Transverse colon (tissue), 4 donors: ENCODE measurements at regions not wholly inside any gene's neighbourhood (a gene's known extent, or its start where the extent isn't known, plus 50 kb on each side); places are given as distances from the start of the nearest gene placed in this dataset.

Experiments
- DNase-seq: peaks from one replicate; pipeline ENCODE4 v3.0.0-alpha.2; 2019
- H3K27ac ChIP-seq, 4 donors: fragments of 200-600 bp; sonication (generic); 2 replicates each; pipeline ENCODE4 v1.5.1; 2016 to 2018; ENCODE audit warnings: inconsistent platforms in 4 of 4
- H3K27me3 ChIP-seq: fragments of 200-600 bp; sonication (generic); 2 replicates; pipeline ENCODE4 v1.5.1; 2017; ENCODE audit warnings: inconsistent platforms
- H3K36me3 ChIP-seq, 4 donors: fragments of 200-600 bp; sonication (generic); 2 replicates each; pipeline ENCODE4 v1.5.1; 2017 to 2019; ENCODE audit warnings: inconsistent platforms in 4 of 4
- H3K4me1 ChIP-seq, 4 donors: fragments of 200-600 bp; sonication (generic); 2 replicates each; pipeline ENCODE4 v1.5.1; 2017 to 2020; ENCODE audit warnings: inconsistent platforms in 4 of 4
- H3K4me3 ChIP-seq, 4 donors: fragments of 200-600 bp; sonication (generic); 1 replicate in 1 of 4; 2 replicates in 3 of 4; pipeline versions ENCODE4 v1.5.1 to v1.6.1; 2017 to 2019; ENCODE audit warnings: inconsistent platforms in 4 of 4
- H3K9me3 ChIP-seq, 2 donors: fragments of 200-600 bp; sonication (generic); 2 replicates each; pipeline ENCODE4 v1.5.1; 2017 to 2019; ENCODE audit warnings: inconsistent platforms in 2 of 2
- CTCF ChIP-seq, 5 experiments: fragments of 200-600 bp in 3 of 5; fragments of 450-650 bp in 2 of 5; sonication (generic) in 3 of 5; IDR thresholded peaks; 1 replicate in 2 of 5; 2 replicates in 3 of 5; pipeline ENCODE4 v1.5.1; 2016 to 2017; ENCODE audit warnings: antibody characterized with exemption in 5 of 5, inconsistent platforms in 3 of 5, mild to moderate bottlenecking in 2 of 5, moderate library complexity in 1 of 5
- EP300 ChIP-seq: sonication (generic); formaldehyde crosslinking; IDR thresholded peaks from one replicate; pipeline ENCODE4 v1.6.1; 2017; ENCODE audit warnings: antibody characterized with exemption, low read depth
- POLR2A ChIP-seq: fragments of 450-650 bp; IDR thresholded peaks from one replicate; pipeline ENCODE4 v1.6.1; 2016; ENCODE audit warnings: antibody characterized with exemption, mild to moderate bottlenecking, moderate library complexity
- POLR2AphosphoS5 ChIP-seq, 3 donors: sonication (generic); formaldehyde crosslinking; IDR thresholded peaks; one replicate each; pipeline ENCODE4 v1.6.1; 2016; ENCODE audit warnings: antibody characterized with exemption in 3 of 3
- WGBS, 2 donors: methylation state at CpG; one replicate each; pipeline ENCODE4 v1.1.5; 2018; ENCODE audit warnings: low coverage in 1 of 2; 5-methylcytosine and 5-hydroxymethylcytosine counted together
- in situ Hi-C, 4 donors: fragments of 200-750 bp; cut with MboI; loops; one replicate each; pipeline versions ENCODE4 v1.15.0 to v1.15.1; 2017; ENCODE audit warnings: low sequenced_read_pairs in 3 of 4, low pct_ligation_motif_present in 1 of 4, low pct_unique_long_range_greater_than_20kb in 1 of 4
- intact Hi-C: fragments of 100-400 bp; cut with DNase I; formaldehyde crosslinking; loops from one replicate; pipeline ENCODE4 v1.15.1; 2023; ENCODE audit warnings: low total_unique reads

- H3K9me3 ChIP-seq: no peaks in the 10 kb centered on the region
- no peaks in the 10 kb centered on the region for H3K4me1 ChIP-seq
- no peaks in the 10 kb centered on the region for H3K36me3 ChIP-seq
- H3K27ac ChIP-seq: no peak overlapping the region
- in situ Hi-C loops: no loop called here
- TF ChIP-seq POLR2A: no peak
- no peak for DNase-seq
- no peak overlapping the region for H3K4me3 ChIP-seq
- H3K27me3 ChIP-seq: no peaks in the 10 kb centered on the region
- intact Hi-C loops: no loop called here
- WGBS, 2 donors: 40 to 65% methylated on average over 1 of the region's 1 CpG
Measured at GRCh38 chrX:95626748-95627147, 1057.9 kb upstream of the DIAPH2 start.

DNA sequence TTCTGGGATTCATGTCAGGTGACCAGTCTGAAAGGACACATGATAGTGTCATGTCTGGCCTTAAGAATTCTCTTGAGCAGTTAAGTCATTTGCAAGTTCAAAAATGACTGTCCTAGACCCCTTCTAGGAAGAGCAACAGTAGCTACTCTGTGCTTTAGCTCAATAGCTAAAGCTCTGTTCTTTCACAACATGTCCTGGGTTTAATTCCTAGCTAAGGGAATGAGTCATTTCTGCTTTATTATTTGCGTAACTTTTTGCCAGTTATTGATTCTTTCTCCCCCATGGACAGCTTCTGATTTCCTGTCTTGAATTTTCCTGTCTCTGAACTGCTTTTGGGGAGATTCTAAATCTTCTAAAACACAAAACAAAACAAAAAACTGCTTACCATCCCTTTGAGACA lies 1055.8 kb upstream of the DIAPH2 start:
- intact Hi-C loops: no loop called here
- Histone ChIP-seq H3K36me3 (no peaks in the 10 kb centered on the region), H3K4me3 (no peak overlapping the region), H3K27ac (no peak overlapping the region), H3K27me3 (no peaks in the 10 kb centered on the region), H3K4me1 (no peaks in the 10 kb centered on the region), H3K9me3 (no peaks in the 10 kb centered on the region)
- no peak for TF ChIP-seq POLR2A
- in situ Hi-C loops: no loop called here
- 80 to 89% methylated on average over 1 of the region's 1 CpG for WGBS, 2 donors
- no peak for DNase-seq

DNA sequence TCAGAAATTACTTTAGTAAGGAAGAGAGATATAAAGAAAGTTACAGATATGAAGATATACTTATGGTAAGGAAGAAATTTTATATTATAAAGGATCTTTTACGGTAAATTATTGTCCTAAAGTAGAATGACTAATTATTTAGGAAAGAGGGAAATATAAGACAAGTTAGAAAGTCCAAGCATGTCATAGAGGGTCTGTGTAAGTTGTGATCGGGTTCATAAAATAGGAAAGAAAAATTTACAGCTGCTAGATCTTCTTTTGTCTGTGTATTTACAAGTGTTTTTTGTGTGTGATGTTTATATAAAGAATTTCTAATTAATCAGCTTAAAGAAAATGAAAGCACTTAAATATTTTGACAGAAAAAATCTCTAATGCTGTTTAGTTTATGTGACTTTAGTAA lies 1054.9 kb upstream of the DIAPH2 start:
- H3K27ac ChIP-seq: no peak overlapping the region
- TF ChIP-seq POLR2AphosphoS5 (IDR thresholded peaks at IDR 0.05): no peak
- TF ChIP-seq CTCF (IDR thresholded peaks at IDR 0.05): no peak
- no peak for TF ChIP-seq POLR2A
- no peak for TF ChIP-seq EP300
- H3K4me1 ChIP-seq: no peaks in the 10 kb centered on the region
- no peaks in the 10 kb centered on the region for H3K9me3 ChIP-seq
- intact Hi-C loops (no loop called here), in situ Hi-C loops (no loop called here)
- 80 to 86% methylated on average over 2 of the region's 2 CpGs for WGBS, 2 donors
- no peaks in the 10 kb centered on the region for H3K36me3 ChIP-seq
- no peak for DNase-seq
- no peaks in the 10 kb centered on the region for H3K27me3 ChIP-seq
- H3K4me3 ChIP-seq: no peak overlapping the region

DNA sequence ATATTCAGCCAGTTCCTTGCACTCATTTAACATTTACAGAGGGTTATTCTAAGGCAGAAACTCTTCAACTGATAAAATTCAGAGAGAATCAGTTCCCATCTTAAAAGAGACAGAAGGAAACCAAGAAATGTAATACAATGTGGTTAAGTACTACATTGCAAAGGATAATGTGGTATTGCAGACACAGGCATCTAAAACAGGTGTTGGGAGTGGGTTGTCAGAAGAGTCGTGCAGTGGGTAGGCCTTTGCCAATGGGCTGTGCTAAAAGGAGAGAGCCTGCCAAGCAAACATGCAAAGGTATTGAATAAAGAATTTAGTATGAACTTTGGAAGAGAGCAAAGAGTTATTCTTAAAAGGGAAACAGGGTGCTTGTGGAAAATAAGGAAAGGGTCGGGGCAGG lies 1044.4 kb upstream of the DIAPH2 start:
- WGBS, 2 donors: 62% methylated on average over 2 of the region's 2 CpGs; no CpG with 5 or more reads in 1 of the 2 donors
- intact Hi-C loops (no loop called here), in situ Hi-C loops (no loop called here)
- no peak overlapping the region for H3K4me3 ChIP-seq
- no peaks in the 10 kb centered on the region for H3K27me3 ChIP-seq
- H3K9me3 ChIP-seq: no peaks in the 10 kb centered on the region
- TF ChIP-seq EP300 (no peak), POLR2A (no peak), POLR2AphosphoS5 (IDR thresholded peaks at IDR 0.05) (no peak), CTCF (IDR thresholded peaks at IDR 0.05) (no peak)
- no peaks in the 10 kb centered on the region for H3K36me3 ChIP-seq
- H3K4me1 ChIP-seq: no peaks in the 10 kb centered on the region
- no peak overlapping the region for H3K27ac ChIP-seq
- DNase-seq: no peak

DNA sequence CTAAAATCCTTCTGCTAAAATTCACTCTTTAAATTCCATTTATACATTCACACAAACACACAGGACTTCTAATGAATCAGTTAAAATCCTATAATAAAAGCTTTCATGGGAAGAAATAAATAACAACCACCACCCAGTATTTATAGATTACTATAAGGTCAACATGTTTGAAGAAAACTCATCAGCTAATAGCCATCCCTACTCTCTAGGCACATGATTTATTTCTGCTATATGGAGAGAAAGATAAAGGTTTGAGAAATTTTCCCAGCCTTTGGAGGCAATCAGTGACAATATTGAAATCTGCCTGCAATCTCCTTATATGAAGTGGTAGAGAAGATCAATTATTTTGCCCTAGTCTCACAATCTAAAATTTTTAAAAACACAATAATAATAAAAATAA lies 1038.9 kb upstream of the DIAPH2 start:
- in situ Hi-C loops: no loop called here
- H3K27me3 ChIP-seq: no peaks in the 10 kb centered on the region
- TF ChIP-seq CTCF (IDR thresholded peaks at IDR 0.05): no peak
- no peak for TF ChIP-seq POLR2A
- TF ChIP-seq EP300: no peak
- no peak for TF ChIP-seq POLR2AphosphoS5 (IDR thresholded peaks at IDR 0.05)
- H3K9me3 ChIP-seq: no peaks in the 10 kb centered on the region
- no peak for DNase-seq
- intact Hi-C loops: no loop called here
- H3K4me3 ChIP-seq: no peak overlapping the region
- no peaks in the 10 kb centered on the region for H3K4me1 ChIP-seq
- no peaks in the 10 kb centered on the region for H3K36me3 ChIP-seq
- H3K27ac ChIP-seq: no peak overlapping the region
